Endodermal cell (in vitro differentiated cells): ENCODE measurements at regions not wholly inside any gene's neighbourhood (a gene's known extent, or its start where the extent isn't known, plus 50 kb on each side); places are given as distances from the start of the nearest gene placed in this dataset.
A peak's percentile ranks its signal among the peaks of the same experiment; 100 is the strongest.

Source experiments
- DNase-seq: peaks from one replicate; pipeline ENCODE4 v3.0.0-alpha.2; 2017
- H3K27ac ChIP-seq: 2 replicates; pipeline ENCODE4 v1.5.1; 2013; ENCODE audit warnings: mild to moderate bottlenecking, low read depth, low read length, moderate library complexity
- H3K27me3 ChIP-seq: 2 replicates; pipeline ENCODE4 v1.6.1; 2013; ENCODE audit warnings: mild to moderate bottlenecking, low read length, moderate library complexity; ENCODE audit not compliant: insufficient read depth, control insufficient read depth, poor library complexity, severe bottlenecking
- H3K36me3 ChIP-seq: 2 replicates; pipeline ENCODE4 v1.7.0; 2013; ENCODE audit warnings: mild to moderate bottlenecking, low read length, moderate library complexity; ENCODE audit not compliant: control insufficient read depth, insufficient read depth
- H3K4me1 ChIP-seq: one replicate; pipeline ENCODE4 v1.7.0; 2013; ENCODE audit warnings: low read length; ENCODE audit not compliant: control insufficient read depth, insufficient read depth
- H3K4me3 ChIP-seq: 2 replicates; pipeline ENCODE4 v1.5.1; 2013; ENCODE audit warnings: mild to moderate bottlenecking, low read length, moderate library complexity
- H3K9ac ChIP-seq: 2 replicates; pipeline ENCODE4 v1.6.1; 2013; ENCODE audit warnings: mild to moderate bottlenecking, low read length, moderate library complexity; ENCODE audit not compliant: poor library complexity, severe bottlenecking; ENCODE audit errors: extremely low read depth
- H3K9me3 ChIP-seq: 2 replicates; pipeline ENCODE4 v1.6.1; 2013; ENCODE audit warnings: mild to moderate bottlenecking, low read length, moderate library complexity; ENCODE audit not compliant: control insufficient read depth
- H3K27ac Mint-ChIP-seq: 2 replicates; pipeline ENCODE4 v1.8.0; 2020; ENCODE audit warnings: mixed read lengths
- H3K27me3 Mint-ChIP-seq: 2 replicates; pipeline ENCODE4 v1.8.0; 2021; ENCODE audit warnings: mild to moderate bottlenecking, mixed read lengths; ENCODE audit not compliant: insufficient read depth
- H3K36me3 Mint-ChIP-seq: 2 replicates; pipeline ENCODE4 v1.8.0; 2020; ENCODE audit warnings: low read depth, mixed read lengths
- H3K4me1 Mint-ChIP-seq: 2 replicates; pipeline ENCODE4 v1.8.0; 2020; ENCODE audit warnings: mixed read lengths
- H3K4me3 Mint-ChIP-seq: 2 replicates; pipeline ENCODE4 v1.8.0; 2020; ENCODE audit warnings: mild to moderate bottlenecking, moderate library complexity, mixed read lengths
- H3K9me3 Mint-ChIP-seq: 2 replicates; pipeline ENCODE4 v1.8.0; 2020; ENCODE audit warnings: mild to moderate bottlenecking, mixed read lengths
- CTCF ChIP-seq: fragments of 200-600 bp; sonication (generic); conservative IDR thresholded peaks from 2 replicates; pipeline ENCODE4 v1.5.0; 2021; ENCODE audit warnings: antibody characterized with exemption, mild to moderate bottlenecking
- WGBS, 2 experiments: methylation state at CpG; one replicate each; pipeline versions ENCODE4 v1.1.5 to v1.1.7; 2013; ENCODE audit warnings: missing lambda C conversion rate in 2 of 2, mixed read lengths in 1 of 2; ENCODE audit not compliant: insufficient coverage in 1 of 2, insufficient read length in 1 of 2; 5-methylcytosine and 5-hydroxymethylcytosine counted together

GRCh38 chr5:2140501-2141175, 257.9 kb upstream of the IRX4 start:
- DNase-seq: peak; percentile 23
- no peak overlapping the region for H3K4me3 Mint-ChIP-seq

GRCh38 chr5:2139478-2139877, 256.8 kb upstream of the IRX4 start:
- DNase-seq: no peak
- no peak overlapping the region for H3K27ac ChIP-seq

More at GRCh38 chr5:2140501-2141175, 257.9 kb upstream of the IRX4 start:
- Histone ChIP-seq H3K9me3 (no peaks in the 10 kb centered on the region), H3K27ac (no peak overlapping the region), H3K4me3 (no peak overlapping the region), H3K9ac (no peak overlapping the region), H3K27me3 (no peaks in the 10 kb centered on the region), H3K36me3 (no peaks in the 10 kb centered on the region), H3K4me1 (no peaks in the 10 kb centered on the region)
- Mint-ChIP-seq H3K36me3 (no peaks in the 10 kb centered on the region), H3K9me3 (peaks cover 11% of the 10 kb centered on the region), H3K27ac (no peak overlapping the region), H3K4me1 (no peaks in the 10 kb centered on the region), H3K27me3 (no peaks in the 10 kb centered on the region)
- TF ChIP-seq CTCF: no peak
- 93% methylated on average over 20 to 25 of the region's 25 CpGs for WGBS, 2 experiments

GRCh38 chr5:2138896-2139295, 256.2 kb upstream of the IRX4 start:
- 90 to 97% methylated on average over 8 to 12 of the region's 12 CpGs for WGBS, 2 experiments
- no peaks in the 10 kb centered on the region for H3K27me3 Mint-ChIP-seq
- Histone ChIP-seq H3K4me1 (no peaks in the 10 kb centered on the region), H3K36me3 (no peaks in the 10 kb centered on the region), H3K27me3 (no peaks in the 10 kb centered on the region), H3K9ac (no peak overlapping the region), H3K4me3 (no peak overlapping the region), H3K27ac (no peak overlapping the region), H3K9me3 (no peaks in the 10 kb centered on the region)
- H3K9me3 Mint-ChIP-seq: peaks cover 3% of the 10 kb centered on the region
- H3K4me1 Mint-ChIP-seq: no peaks in the 10 kb centered on the region
- DNase-seq: no peak
- no peak overlapping the region for H3K27ac Mint-ChIP-seq
- no peaks in the 10 kb centered on the region for H3K36me3 Mint-ChIP-seq
- TF ChIP-seq CTCF: no peak
- no peak overlapping the region for H3K4me3 Mint-ChIP-seq

More at GRCh38 chr5:2139478-2139877, 256.8 kb upstream of the IRX4 start:
- Mint-ChIP-seq H3K27me3 (no peaks in the 10 kb centered on the region), H3K9me3 (peaks cover 9% of the 10 kb centered on the region), H3K4me1 (no peaks in the 10 kb centered on the region), H3K27ac (no peak overlapping the region), H3K4me3 (no peak overlapping the region), H3K36me3 (no peaks in the 10 kb centered on the region)
- Histone ChIP-seq H3K27me3 (no peaks in the 10 kb centered on the region), H3K4me1 (no peaks in the 10 kb centered on the region), H3K36me3 (no peaks in the 10 kb centered on the region), H3K4me3 (no peak overlapping the region), H3K9ac (no peak overlapping the region), H3K9me3 (no peaks in the 10 kb centered on the region)
- 88 to 90% methylated on average over 5 of the region's 5 CpGs for WGBS, 2 experiments
- TF ChIP-seq CTCF: no peak
